HG02623 (cell line): ENCODE measurements at regions not wholly inside any gene's neighbourhood (a gene's known extent, or its start where the extent isn't known, plus 50 kb on each side); places are given as distances from the start of the nearest gene placed in this dataset.
A peak's percentile ranks its signal among the peaks of the same experiment; 100 is the strongest.

Experiments
- ATAC-seq: cut with Tn5 transposase; IDR thresholded peaks from one replicate; pipeline ENCODE4 v1.9.1; 2021; ENCODE audit warnings: moderate library complexity; ENCODE audit not compliant: unreplicated experiment

- no peak for ATAC-seq
Observed at GRCh38 chr2:64220894-64221617, 76.8 kb upstream of the PELI1 start.

DNA sequence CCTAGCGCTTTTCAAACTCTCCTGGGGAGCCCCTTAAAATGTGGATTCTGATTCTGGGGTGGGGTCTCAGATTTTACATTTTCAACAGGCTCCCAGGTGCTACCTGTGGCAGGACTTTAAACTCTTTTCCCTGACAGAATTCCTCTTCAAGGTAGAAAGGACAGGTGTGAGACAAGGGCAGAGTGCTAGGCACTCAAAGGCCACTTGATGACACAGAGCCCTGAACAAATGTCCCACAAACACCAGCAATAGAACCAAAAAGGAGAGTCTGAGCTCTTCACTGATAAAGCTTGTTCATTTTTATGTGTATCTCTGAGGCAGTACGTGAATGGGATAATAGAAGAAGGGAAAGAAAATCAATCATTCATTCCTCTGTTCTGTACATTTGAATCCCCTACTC, 77.7 kb upstream of the PELI1 start:
- ATAC-seq, result no peak

- no peak for ATAC-seq
Observed at GRCh38 chr2:64222351-64222750, 78.1 kb upstream of the PELI1 start.

- no peak for ATAC-seq
Observed at GRCh38 chr2:64223055-64223454, 78.8 kb upstream of the PELI1 start.

DNA sequence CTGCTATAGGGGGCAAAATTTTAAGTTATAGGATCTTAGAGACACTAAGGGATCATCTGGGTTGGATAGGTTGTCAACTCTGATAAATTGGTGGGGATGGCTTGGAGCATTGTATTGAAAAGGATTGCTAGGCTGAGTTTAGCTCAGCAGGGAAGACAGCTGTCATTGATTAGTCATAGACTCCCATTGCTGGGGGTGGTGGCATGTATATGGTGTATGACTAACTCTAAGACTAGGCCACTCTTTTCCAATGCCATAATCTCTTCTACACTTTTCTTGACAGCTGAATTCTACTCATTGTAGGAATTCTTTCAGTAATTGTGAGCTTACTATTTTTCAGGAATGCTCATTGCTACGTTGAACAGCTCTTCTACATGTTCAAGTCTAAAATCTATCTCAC, 81.3 kb upstream of the PELI1 start:
- no peak for ATAC-seq

- no peak for ATAC-seq
Observed at GRCh38 chr2:64226611-64227010, 82.4 kb upstream of the PELI1 start.

- no peak for ATAC-seq
Observed at GRCh38 chr2:64227603-64228125, 83.4 kb upstream of the PELI1 start.

- ATAC-seq, result peak; percentile 86
Observed at GRCh38 chr2:64228126-64228678, 84.0 kb upstream of the PELI1 start.

GRCh38 chr2:64228918-64229317, 84.7 kb upstream of the PELI1 start:
- no peak for ATAC-seq

DNA sequence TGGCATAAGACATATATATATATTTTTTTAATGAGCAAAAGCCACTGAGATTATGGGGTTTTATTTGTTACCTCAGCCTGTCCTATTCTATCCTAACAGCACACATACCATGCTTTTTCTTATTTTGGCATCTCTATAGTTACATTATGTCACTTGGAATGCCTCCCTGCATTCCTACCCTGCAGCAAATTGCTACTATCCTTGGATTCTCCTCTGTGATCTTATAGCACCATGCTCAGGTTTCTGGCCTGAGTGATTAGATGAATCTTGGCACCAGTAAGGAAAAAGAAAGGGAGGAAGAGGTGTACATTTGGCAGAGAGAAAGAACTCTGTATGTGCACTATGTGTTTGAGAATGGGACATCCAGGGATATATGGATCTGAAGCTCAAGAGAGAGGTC, 86.3 kb upstream of the PELI1 start:
- ATAC-seq, result no peak

DNA sequence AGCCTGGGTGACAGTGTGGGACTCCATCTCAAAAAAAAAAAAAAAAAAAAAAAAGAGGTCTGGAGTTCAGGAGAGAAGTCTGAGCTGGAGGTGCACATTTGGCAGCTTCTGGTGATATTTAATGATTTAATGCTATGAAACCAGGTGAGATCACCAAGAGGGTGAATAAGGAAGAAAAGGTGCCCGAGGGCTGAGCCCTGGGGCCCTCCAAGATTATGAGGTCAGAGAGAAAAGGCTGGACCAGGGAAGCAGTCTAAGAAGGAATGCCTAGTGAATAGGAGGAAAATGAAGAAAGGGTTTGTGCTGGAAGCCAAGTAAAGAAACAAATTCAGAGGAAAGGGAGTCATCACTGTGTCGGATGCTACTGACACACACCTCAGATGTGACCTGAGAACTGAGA, 88.0 kb upstream of the PELI1 start:
- no peak for ATAC-seq

GRCh38 chr2:64233376-64233922, 89.2 kb upstream of the PELI1 start:
- no peak for ATAC-seq

DNA sequence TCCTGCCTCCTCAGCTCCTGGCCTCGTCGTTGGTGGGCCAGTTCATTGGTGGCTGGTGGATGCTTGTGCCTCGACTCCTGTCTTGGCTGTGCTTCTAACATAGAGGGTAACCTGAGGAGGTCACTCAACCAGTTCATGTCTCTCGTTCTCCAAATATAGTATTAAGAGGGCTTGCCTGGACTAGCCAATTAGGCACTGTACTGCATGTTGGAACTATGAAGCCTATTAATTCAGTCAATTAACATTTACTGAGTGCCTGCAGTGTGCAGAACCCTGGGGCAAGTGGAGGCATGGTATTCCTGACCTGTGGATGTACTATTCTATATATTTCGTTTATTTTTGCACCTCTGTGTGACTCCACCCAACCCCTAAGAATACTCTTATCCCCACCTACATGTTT, 89.9 kb upstream of the PELI1 start:
- no peak for ATAC-seq

DNA sequence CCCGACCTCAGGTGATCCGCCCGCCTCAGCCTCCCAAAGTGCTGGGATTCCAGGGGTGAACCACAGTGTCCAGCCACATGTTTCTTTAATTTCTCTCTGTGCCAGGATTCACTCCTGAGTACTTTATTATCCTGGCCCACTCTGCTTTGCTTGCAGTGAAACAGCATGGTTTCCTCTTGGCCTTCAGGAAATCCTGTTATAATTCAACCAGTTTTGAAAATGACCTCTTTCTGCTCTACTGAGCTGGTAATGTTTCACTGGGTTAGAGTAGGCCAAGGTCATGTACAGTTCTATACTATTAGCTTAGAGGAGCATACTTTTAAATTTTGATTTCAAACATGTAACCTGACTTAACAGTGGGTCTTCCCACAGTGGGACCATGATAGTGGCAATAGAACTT, 90.6 kb upstream of the PELI1 start:
- no peak for ATAC-seq

DNA sequence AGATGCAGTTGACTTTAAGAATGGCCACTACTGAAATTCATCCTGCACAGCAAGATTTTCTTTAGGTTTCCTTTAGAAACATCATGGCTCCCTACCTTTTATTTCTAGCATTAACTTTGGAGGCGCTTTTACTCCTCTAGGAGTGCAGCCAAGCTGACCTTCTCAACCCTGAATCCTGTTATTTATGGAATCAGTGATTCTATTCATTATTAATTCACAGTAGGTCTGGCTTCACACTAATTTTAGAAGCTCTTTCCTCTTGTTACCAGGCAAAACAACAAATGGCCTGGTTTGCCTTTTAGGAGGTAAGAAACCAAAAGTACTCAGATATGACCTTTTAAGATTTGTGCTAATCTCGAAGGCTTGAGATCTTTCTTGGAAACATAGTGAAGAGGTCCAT, 93.0 kb upstream of the PELI1 start:
- no peak for ATAC-seq

GRCh38 chr2:64238799-64239198, 94.6 kb upstream of the PELI1 start:
- ATAC-seq, result no peak

GRCh38 chr2:64243081-64244036, 99.1 kb upstream of the PELI1 start:
- ATAC-seq, result no peak

DNA sequence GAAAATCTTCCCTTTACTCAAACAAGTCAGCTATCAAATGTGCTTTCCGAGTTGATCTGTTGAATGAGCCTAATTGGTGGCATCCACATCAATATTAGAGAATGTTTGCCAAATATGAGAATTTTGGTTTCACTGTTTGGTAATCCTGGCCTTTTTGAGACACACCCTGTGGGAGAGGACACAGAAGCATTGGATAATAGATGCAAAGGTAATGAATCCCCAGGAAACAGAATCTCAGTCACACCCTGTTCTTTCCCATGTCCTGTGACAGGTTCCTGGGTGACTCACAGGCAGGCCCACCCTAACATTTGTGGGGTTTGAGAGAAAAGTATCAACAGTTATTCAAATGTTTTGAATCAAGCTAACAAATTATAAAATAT, 99.8 kb upstream of the PELI1 start:
- no peak for ATAC-seq

GRCh38 chr2:64245631-64246030, 101.4 kb upstream of the PELI1 start:
- ATAC-seq, result no peak

DNA sequence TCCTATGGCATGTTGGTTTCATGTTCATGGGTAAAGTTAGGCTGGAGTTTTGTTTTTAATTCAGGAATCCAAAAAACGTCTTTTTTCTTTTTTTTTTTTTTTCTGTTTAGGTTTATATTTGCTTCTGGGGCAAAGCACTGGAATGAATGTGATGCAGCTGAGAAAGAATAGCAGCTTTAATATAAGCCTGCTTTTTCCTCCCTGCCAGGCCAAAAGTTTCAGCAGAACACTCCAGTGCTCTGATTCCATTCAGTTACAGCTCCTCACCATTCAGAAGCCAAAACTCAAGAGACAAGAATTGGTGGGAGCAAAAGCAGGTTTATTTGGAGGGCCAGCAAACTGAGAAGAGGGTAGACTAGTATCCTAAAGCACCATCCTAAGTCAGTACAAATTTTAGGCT, 102.7 kb upstream of the PELI1 start:
- no peak for ATAC-seq

- ATAC-seq, result no peak
Observed at GRCh38 chr2:64249426-64249825, 105.2 kb upstream of the PELI1 start.
